ENCODE measurements at regions not wholly inside any gene's neighbourhood (a gene's known extent, or its start where the extent isn't known, plus 50 kb on each side); places are given as distances from the start of the nearest gene placed in this dataset.
"Not testable (repeated sequence)": the region's sequence is repeated elsewhere in the genome, so short reads cannot be mapped to it uniquely, and the experiment has no call there.

GRCh38 chr4:52483186-52483890 is 175.8 kb downstream of the USP46 start:
- H3K27me3 ChIP-seq (ENCODE audit: insufficient read depth, low read length), result peaks cover 24% of the 10 kb centered on the region

GRCh38 chr4:52507774-52508173 is 151.3 kb downstream of the USP46 start:
- no peak overlapping the region for H3K4me3 ChIP-seq (ENCODE audit: low read depth, low read length)
- no peak overlapping the region for H2AFZ ChIP-seq (ENCODE audit: low read length, unreplicated experiment)
- peaks cover 56% of the 10 kb centered on the region for H3K27me3 ChIP-seq (ENCODE audit: insufficient read depth, low read length)
- no peaks in the 10 kb centered on the region for H3K36me3 ChIP-seq (ENCODE audit: insufficient read depth, low read length)
- H3K4me1 ChIP-seq (ENCODE audit: control insufficient read depth, insufficient read depth, low read length, unreplicated experiment), result no peaks in the 10 kb centered on the region
- H3K27ac ChIP-seq (ENCODE audit: low read depth, low read length), result no peak overlapping the region
- no peaks in the 10 kb centered on the region for H3K79me2 ChIP-seq (ENCODE audit: control insufficient read depth, insufficient read depth, low read length, unreplicated experiment)

More at GRCh38 chr4:52483186-52483890, 175.8 kb downstream of the USP46 start:
- no peaks in the 10 kb centered on the region for H3K36me3 ChIP-seq (ENCODE audit: insufficient read depth, low read length)
- no peak overlapping the region for H3K4me3 ChIP-seq (ENCODE audit: low read depth, low read length)
- H2AFZ ChIP-seq (ENCODE audit: low read length, unreplicated experiment), result no peak overlapping the region
- H3K79me2 ChIP-seq (ENCODE audit: control insufficient read depth, insufficient read depth, low read length, unreplicated experiment), result no peaks in the 10 kb centered on the region
- H3K27ac ChIP-seq (ENCODE audit: low read depth, low read length), result no peak overlapping the region
- H3K4me1 ChIP-seq (ENCODE audit: control insufficient read depth, insufficient read depth, low read length, unreplicated experiment), result no peaks in the 10 kb centered on the region

- H3K79me2 ChIP-seq (ENCODE audit: control insufficient read depth, insufficient read depth, low read length, unreplicated experiment), result no peaks in the 10 kb centered on the region
- H2AFZ ChIP-seq (ENCODE audit: low read length, unreplicated experiment), result no peak overlapping the region
- no peak overlapping the region for H3K27ac ChIP-seq (ENCODE audit: low read depth, low read length)
- H3K27me3 ChIP-seq (ENCODE audit: insufficient read depth, low read length), result peaks cover 45% of the 10 kb centered on the region
- H3K4me3 ChIP-seq (ENCODE audit: low read depth, low read length), result no peak overlapping the region
- no peaks in the 10 kb centered on the region for H3K36me3 ChIP-seq (ENCODE audit: insufficient read depth, low read length)
- H3K4me1 ChIP-seq (ENCODE audit: control insufficient read depth, insufficient read depth, low read length, unreplicated experiment), result no peaks in the 10 kb centered on the region
Measured at GRCh38 chr4:52510939-52511565, 148.0 kb downstream of the USP46 start.

- no peak overlapping the region for H2AFZ ChIP-seq (ENCODE audit: low read length, unreplicated experiment)
- H3K27me3 ChIP-seq (ENCODE audit: insufficient read depth, low read length), result peaks cover 38% of the 10 kb centered on the region
- H3K4me3 ChIP-seq (ENCODE audit: low read depth, low read length), result no peak overlapping the region
- H3K4me1 ChIP-seq (ENCODE audit: control insufficient read depth, insufficient read depth, low read length, unreplicated experiment), result no peaks in the 10 kb centered on the region
- H3K79me2 ChIP-seq (ENCODE audit: control insufficient read depth, insufficient read depth, low read length, unreplicated experiment), result no peaks in the 10 kb centered on the region
- H3K36me3 ChIP-seq (ENCODE audit: insufficient read depth, low read length), result no peaks in the 10 kb centered on the region
- no peak overlapping the region for H3K27ac ChIP-seq (ENCODE audit: low read depth, low read length)
Measured at GRCh38 chr4:52511825-52512224, 147.3 kb downstream of the USP46 start.

GRCh38 chr4:52512291-52512690 is 146.8 kb downstream of the USP46 start:
- Histone ChIP-seq H3K4me3 (ENCODE audit: low read depth, low read length) (no peak overlapping the region), H3K79me2 (ENCODE audit: control insufficient read depth, insufficient read depth, low read length, unreplicated experiment) (no peaks in the 10 kb centered on the region), H3K36me3 (ENCODE audit: insufficient read depth, low read length) (no peaks in the 10 kb centered on the region), H3K27me3 (ENCODE audit: insufficient read depth, low read length) (peaks cover 33% of the 10 kb centered on the region), H3K27ac (ENCODE audit: low read depth, low read length) (no peak overlapping the region), H3K4me1 (ENCODE audit: control insufficient read depth, insufficient read depth, low read length, unreplicated experiment) (no peaks in the 10 kb centered on the region), H2AFZ (ENCODE audit: low read length, unreplicated experiment) (no peak overlapping the region)

- not testable (repeated sequence) for H2AFZ ChIP-seq (ENCODE audit: low read length, unreplicated experiment); H3K4me1 ChIP-seq (ENCODE audit: control insufficient read depth, insufficient read depth, low read length, unreplicated experiment); H3K27ac ChIP-seq (ENCODE audit: low read depth, low read length); H3K4me3 ChIP-seq (ENCODE audit: low read depth, low read length); H3K36me3 ChIP-seq (ENCODE audit: insufficient read depth, low read length); H3K79me2 ChIP-seq (ENCODE audit: control insufficient read depth, insufficient read depth, low read length, unreplicated experiment)
- H3K27me3 ChIP-seq (ENCODE audit: insufficient read depth, low read length), result peaks cover 27% of the 10 kb centered on the region
Measured at GRCh38 chr4:52522093-52522492, 137.0 kb downstream of the USP46 start.

- Histone ChIP-seq H3K36me3 (ENCODE audit: insufficient read depth, low read length) (no peaks in the 10 kb centered on the region), H3K4me3 (ENCODE audit: low read depth, low read length) (no peak overlapping the region), H3K4me1 (ENCODE audit: control insufficient read depth, insufficient read depth, low read length, unreplicated experiment) (no peaks in the 10 kb centered on the region), H3K27me3 (ENCODE audit: insufficient read depth, low read length) (peaks cover 31% of the 10 kb centered on the region), H2AFZ (ENCODE audit: low read length, unreplicated experiment) (no peak overlapping the region), H3K27ac (ENCODE audit: low read depth, low read length) (no peak overlapping the region), H3K79me2 (ENCODE audit: control insufficient read depth, insufficient read depth, low read length, unreplicated experiment) (no peaks in the 10 kb centered on the region)
Measured at GRCh38 chr4:52529983-52530382, 129.1 kb downstream of the USP46 start.

GRCh38 chr4:52535793-52536192 is 123.3 kb downstream of the USP46 start:
- Histone ChIP-seq H3K79me2 (ENCODE audit: control insufficient read depth, insufficient read depth, low read length, unreplicated experiment) (no peaks in the 10 kb centered on the region), H3K36me3 (ENCODE audit: insufficient read depth, low read length) (no peaks in the 10 kb centered on the region), H3K27ac (ENCODE audit: low read depth, low read length) (no peak overlapping the region), H3K4me3 (ENCODE audit: low read depth, low read length) (no peak overlapping the region), H3K4me1 (ENCODE audit: control insufficient read depth, insufficient read depth, low read length, unreplicated experiment) (no peaks in the 10 kb centered on the region), H3K27me3 (ENCODE audit: insufficient read depth, low read length) (peaks cover 25% of the 10 kb centered on the region), H2AFZ (ENCODE audit: low read length, unreplicated experiment) (no peak overlapping the region)
